ENCODE measurements at regions not wholly inside any gene's neighbourhood (a gene's known extent, or its start where the extent isn't known, plus 50 kb on each side); places are given as distances from the start of the nearest gene placed in this dataset.

GRCh38 chr10:107914450-107915214 lies 750.1 kb upstream of the SORCS1 start:
- TF ChIP-seq CTCF (conservative IDR thresholded peaks at IDR 0.05; ENCODE audit: low read length) (no peak), EZH2phosphoT487 (IDR thresholded peaks at IDR 0.05; ENCODE audit: borderline replicate concordance, low read depth, low read length) (no peak)

Data from OCI-LY7 (cell line).